Erythroblast (primary cell): ENCODE measurements at regions not wholly inside any gene's neighbourhood (a gene's known extent, or its start where the extent isn't known, plus 50 kb on each side); places are given as distances from the start of the nearest gene placed in this dataset.
A peak's percentile ranks its signal among the peaks of the same experiment; 100 is the strongest.
"Not testable (repeated sequence)": the region's sequence is repeated elsewhere in the genome, so short reads cannot be mapped to it uniquely, and the experiment has no call there.

Experiments
- DNase-seq, 2 experiments: peaks; one replicate each; lab custom pipeline; 2025; lab: John Stamatoyannopoulos, UW
- GATA1 ChIP-seq: IDR thresholded peaks from 2 replicates; pipeline ENCODE4 v1.6.1; 2011; ENCODE audit warnings: low read depth, mild to moderate bottlenecking, control low read depth, low read length, moderate library complexity
- POLR2A ChIP-seq: IDR thresholded peaks from 2 replicates; pipeline ENCODE4 v1.6.1; 2011; ENCODE audit warnings: mild to moderate bottlenecking, low read length

GRCh38 chr3:20528180-20528770 is 342.3 kb upstream of the SGO1 start:
- DNase-seq, result no peak
- no peak for TF ChIP-seq POLR2A
- no peak for TF ChIP-seq GATA1

- TF ChIP-seq GATA1 (no peak), POLR2A (no peak)
- DNase-seq, result no peak
These were observed 341.4 kb upstream of the SGO1 start for GRCh38 chr3:20527368-20527767.

- no peak for DNase-seq
- TF ChIP-seq GATA1 (no peak), POLR2A (no peak)
These were observed 338.3 kb upstream of the SGO1 start for GRCh38 chr3:20524328-20524727.

GRCh38 chr3:20523293-20523692 is 337.3 kb upstream of the SGO1 start:
- TF ChIP-seq POLR2A, result no peak
- TF ChIP-seq GATA1, result no peak
- no peak for DNase-seq

GRCh38 chr3:20517316-20517715 is 331.3 kb upstream of the SGO1 start:
- DNase-seq, result not testable (repeated sequence)

GRCh38 chr3:20516311-20516710 is 330.3 kb upstream of the SGO1 start:
- no peak for TF ChIP-seq POLR2A
- TF ChIP-seq GATA1, result no peak
- DNase-seq, result no peak

- TF ChIP-seq GATA1 (no peak), POLR2A (no peak)
- DNase-seq, result no peak
These were observed 329.8 kb upstream of the SGO1 start for GRCh38 chr3:20515834-20516233.

GRCh38 chr3:20511863-20512505 is 326.0 kb upstream of the SGO1 start:
- DNase-seq, result peak; percentile 11 to 20
- TF ChIP-seq POLR2A (no peak), GATA1 (no peak)

GRCh38 chr3:20510396-20510795 is 324.4 kb upstream of the SGO1 start:
- no peak for TF ChIP-seq POLR2A
- no peak for TF ChIP-seq GATA1

GRCh38 chr3:20503394-20504082 is 317.5 kb upstream of the SGO1 start:
- DNase-seq, result no peak
- TF ChIP-seq GATA1 (no peak), POLR2A (no peak)

More at GRCh38 chr3:20510396-20510795, 324.4 kb upstream of the SGO1 start:
- DNase-seq, result no peak

- DNase-seq, result no peak
- TF ChIP-seq GATA1, result no peak
- no peak for TF ChIP-seq POLR2A
These were observed 305.0 kb upstream of the SGO1 start for GRCh38 chr3:20490996-20491395.

GRCh38 chr3:20488151-20488550 is 302.1 kb upstream of the SGO1 start:
- TF ChIP-seq POLR2A (no peak), GATA1 (no peak)
- no peak for DNase-seq

GRCh38 chr3:20484126-20484525 is 298.1 kb upstream of the SGO1 start:
- no peak for DNase-seq
- TF ChIP-seq POLR2A (no peak), GATA1 (no peak)

- no peak for DNase-seq
- TF ChIP-seq GATA1, result no peak
- no peak for TF ChIP-seq POLR2A
These were observed 296.3 kb upstream of the SGO1 start for GRCh38 chr3:20482350-20482749.

GRCh38 chr3:20480786-20481365 is 294.9 kb upstream of the SGO1 start:
- no peak for DNase-seq
- TF ChIP-seq POLR2A (no peak), GATA1 (no peak)
